Cardiac fibroblast (primary cell): ENCODE measurements at regions not wholly inside any gene's neighbourhood (a gene's known extent, or its start where the extent isn't known, plus 50 kb on each side); places are given as distances from the start of the nearest gene placed in this dataset.

Source experiments
- DNase-seq, 2 donors: peaks; one replicate each; pipeline versions ENCODE4 v3.0.0 to v3.0.0-alpha.2; 2010; ENCODE audit warnings: low read depth in 2 of 2
- H3K4me3 ChIP-seq, 2 donors: replicated peaks in 1 of 2; 1 replicate in 1 of 2; 2 replicates in 1 of 2; pipeline ENCODE4 v1.5.1; 2011; ENCODE audit warnings: low read depth in 2 of 2, low read length in 2 of 2, mild to moderate bottlenecking in 2 of 2, moderate library complexity in 1 of 2
- CTCF ChIP-seq: IDR thresholded peaks from one replicate; pipeline ENCODE4 v1.5.1; 2011; ENCODE audit warnings: low read depth, mild to moderate bottlenecking, low read length, inconsistent platforms

GRCh38 chr3:130821806-130822205 lies 72.1 kb upstream of the ATP2C1 start:
- TF ChIP-seq CTCF, result no peak
- no peak overlapping the region for H3K4me3 ChIP-seq
- DNase-seq, result no peak

DNA sequence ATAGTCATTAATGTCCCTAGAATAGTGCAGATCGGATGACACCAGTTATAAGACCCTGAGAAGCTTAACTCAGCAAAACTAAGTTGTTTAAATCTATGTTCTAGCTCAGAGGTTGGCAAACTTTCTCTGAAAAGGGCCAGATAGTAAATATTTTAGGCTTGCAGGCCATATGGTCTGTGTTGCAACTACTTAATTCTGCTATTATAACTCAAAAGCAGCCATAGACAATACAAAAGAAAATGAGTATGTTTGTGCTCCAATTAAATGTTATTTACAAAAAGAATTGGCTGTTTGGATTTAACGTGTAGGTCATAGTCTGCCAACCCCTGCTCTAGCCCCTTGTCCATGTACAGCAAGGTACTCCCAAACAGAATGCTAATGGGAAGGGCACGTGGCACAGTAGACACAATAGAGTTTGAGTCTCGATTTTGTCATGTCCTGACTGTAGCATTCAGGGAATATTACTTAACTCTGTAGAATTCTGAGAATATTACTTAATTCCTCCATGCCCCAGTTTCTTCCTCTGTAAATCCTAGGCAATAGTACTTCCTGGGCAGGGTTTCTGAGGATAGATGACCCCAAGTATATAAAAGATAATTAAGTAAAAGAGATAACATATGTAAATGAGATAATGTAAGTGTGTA lies 70.5 kb upstream of the ATP2C1 start:
- no peak for TF ChIP-seq CTCF
- DNase-seq, result no peak
- H3K4me3 ChIP-seq, result no peak overlapping the region

DNA sequence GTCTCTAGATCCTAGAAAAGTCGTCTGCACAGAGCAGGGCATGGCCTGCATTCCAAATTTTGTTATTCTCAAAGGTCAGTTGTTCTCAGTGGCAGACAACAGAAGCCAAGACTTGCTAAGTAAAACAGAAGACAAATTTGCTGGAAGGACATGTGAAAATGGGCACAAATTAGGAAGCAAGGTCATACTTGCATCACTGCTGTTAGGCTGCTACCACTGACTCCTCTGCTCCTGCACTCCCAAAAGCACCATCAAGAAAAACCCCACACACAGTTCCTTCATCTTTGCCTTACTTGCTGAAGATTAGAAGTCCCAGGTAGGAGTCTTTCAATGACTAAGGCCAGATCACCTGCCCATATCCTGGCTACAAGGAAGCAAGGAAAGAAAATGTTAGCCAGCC lies 69.9 kb upstream of the ATP2C1 start:
- no peak overlapping the region for H3K4me3 ChIP-seq
- TF ChIP-seq CTCF, result no peak
- no peak for DNase-seq

DNA sequence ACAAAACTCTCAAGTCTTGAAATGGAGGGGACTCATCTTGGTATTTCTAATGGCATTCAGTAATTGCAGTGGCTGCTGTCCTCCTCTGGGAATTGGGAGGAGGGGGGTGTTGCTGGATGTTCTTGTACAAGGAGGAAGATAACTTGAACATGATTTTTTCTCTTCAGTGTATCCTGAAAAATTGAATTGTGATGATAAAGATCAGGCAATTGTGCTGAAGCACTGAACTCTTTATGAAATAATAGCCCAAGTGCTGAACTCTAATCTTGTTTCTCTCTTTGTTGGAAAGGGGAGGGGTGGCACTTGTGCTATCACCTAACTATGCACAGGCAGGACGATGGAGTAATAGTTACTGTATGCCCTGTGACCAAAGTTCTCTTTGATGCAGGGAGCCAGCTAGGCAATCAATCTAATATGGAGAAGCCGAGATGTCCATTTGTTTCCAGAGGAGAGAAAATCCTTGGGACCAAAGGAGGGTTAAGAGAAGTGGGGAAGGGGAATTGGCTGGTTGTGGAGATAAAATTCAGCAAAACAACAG lies 68.1 kb upstream of the ATP2C1 start:
- TF ChIP-seq CTCF, result no peak
- H3K4me3 ChIP-seq, result no peak overlapping the region
- DNase-seq, result no peak

DNA sequence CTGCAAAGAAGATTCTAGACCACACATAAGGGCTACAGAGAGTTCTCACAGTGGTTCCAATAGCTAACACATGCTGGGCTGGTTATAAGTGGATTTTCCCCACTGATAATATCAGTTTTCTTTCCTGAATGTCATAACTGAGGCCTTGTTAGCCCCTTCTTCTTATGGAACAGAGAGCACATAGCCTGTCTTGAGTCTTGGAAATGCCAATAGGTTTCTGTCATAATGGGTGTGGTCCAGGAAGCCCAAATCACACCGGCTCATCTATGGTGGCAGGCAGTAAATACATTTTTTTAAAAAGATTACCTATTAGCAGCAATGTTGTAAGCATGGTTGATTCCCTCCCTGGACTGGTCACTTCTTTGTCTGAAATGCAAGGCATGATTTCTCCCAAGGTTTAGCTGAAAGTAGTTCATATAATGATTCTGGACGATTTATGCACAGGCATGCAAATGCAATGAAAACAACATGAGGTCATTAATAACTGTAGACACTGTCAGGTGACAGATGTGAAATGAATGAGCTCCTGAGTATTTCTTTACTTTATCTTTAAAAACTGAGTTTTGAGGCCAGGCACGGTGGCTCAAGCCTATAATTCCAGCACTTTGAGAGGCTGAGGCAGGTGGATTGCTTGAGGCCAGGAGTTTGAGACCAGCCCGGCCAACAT lies 67.2 kb upstream of the ATP2C1 start:
- H3K4me3 ChIP-seq, result no peak overlapping the region
- no peak for TF ChIP-seq CTCF
- no peak for DNase-seq

GRCh38 chr3:130827486-130827885 lies 66.4 kb upstream of the ATP2C1 start:
- no peak for DNase-seq
- H3K4me3 ChIP-seq, result no peak overlapping the region
- TF ChIP-seq CTCF, result no peak
